GM10266 (cell line): ENCODE measurements at regions not wholly inside any gene's neighbourhood (a gene's known extent, or its start where the extent isn't known, plus 50 kb on each side); places are given as distances from the start of the nearest gene placed in this dataset.

ENCODE experiments used
- DNase-seq: peaks from one replicate; pipeline ENCODE4 v3.0.0; 2012; ENCODE audit errors: extremely low spot score
- TF ChIP-seq, protein P1 (sequence below): IDR thresholded peaks from 2 replicates; pipeline ENCODE4 v1.5.1; 2012; ENCODE audit warnings: mild to moderate bottlenecking, low read depth; ENCODE audit not compliant: control insufficient read depth, insufficient read depth; ENCODE audit errors: missing control alignments

GRCh38 chr4:124282301-124282898 lies 430.1 kb downstream of the ANKRD50 start:
- TF ChIP-seq, protein P1, sequence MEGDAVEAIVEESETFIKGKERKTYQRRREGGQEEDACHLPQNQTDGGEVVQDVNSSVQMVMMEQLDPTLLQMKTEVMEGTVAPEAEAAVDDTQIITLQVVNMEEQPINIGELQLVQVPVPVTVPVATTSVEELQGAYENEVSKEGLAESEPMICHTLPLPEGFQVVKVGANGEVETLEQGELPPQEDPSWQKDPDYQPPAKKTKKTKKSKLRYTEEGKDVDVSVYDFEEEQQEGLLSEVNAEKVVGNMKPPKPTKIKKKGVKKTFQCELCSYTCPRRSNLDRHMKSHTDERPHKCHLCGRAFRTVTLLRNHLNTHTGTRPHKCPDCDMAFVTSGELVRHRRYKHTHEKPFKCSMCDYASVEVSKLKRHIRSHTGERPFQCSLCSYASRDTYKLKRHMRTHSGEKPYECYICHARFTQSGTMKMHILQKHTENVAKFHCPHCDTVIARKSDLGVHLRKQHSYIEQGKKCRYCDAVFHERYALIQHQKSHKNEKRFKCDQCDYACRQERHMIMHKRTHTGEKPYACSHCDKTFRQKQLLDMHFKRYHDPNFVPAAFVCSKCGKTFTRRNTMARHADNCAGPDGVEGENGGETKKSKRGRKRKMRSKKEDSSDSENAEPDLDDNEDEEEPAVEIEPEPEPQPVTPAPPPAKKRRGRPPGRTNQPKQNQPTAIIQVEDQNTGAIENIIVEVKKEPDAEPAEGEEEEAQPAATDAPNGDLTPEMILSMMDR, result no peak
- DNase-seq, result no peak

GRCh38 chr4:124288706-124289486 lies 423.6 kb downstream of the ANKRD50 start:
- no peak for DNase-seq
- TF ChIP-seq, protein P1, result no peak

GRCh38 chr4:124290678-124291077 lies 421.9 kb downstream of the ANKRD50 start:
- TF ChIP-seq, protein P1, result no peak
- DNase-seq, result no peak

GRCh38 chr4:124295413-124295812 lies 417.1 kb downstream of the ANKRD50 start:
- no peak for DNase-seq
- TF ChIP-seq, protein P1, result no peak

DNA sequence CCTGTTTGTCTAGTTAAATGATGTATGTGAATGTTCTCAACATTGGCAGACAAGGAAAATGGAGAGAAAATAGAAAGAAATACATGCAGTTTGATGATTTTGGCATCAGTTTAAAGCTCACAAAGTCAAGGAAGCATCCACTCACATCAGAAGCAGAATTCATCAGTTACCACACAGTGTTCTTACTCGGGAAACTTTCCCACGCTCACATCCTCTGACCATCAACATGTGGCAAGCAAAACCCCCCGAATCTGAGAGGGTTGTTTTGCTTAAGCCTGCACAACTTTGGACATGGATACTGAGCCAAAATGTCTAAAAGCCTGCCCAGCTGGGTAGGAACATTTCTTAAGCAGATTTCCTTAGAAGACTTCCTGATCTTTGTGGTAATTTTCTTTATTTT lies 407.6 kb downstream of the ANKRD50 start:
- TF ChIP-seq, protein P1, result no peak
- no peak for DNase-seq

- TF ChIP-seq, protein P1, result no peak
- no peak for DNase-seq
Measured at GRCh38 chr4:124306352-124306751, 406.2 kb downstream of the ANKRD50 start.

- TF ChIP-seq, protein P1, result no peak
- no peak for DNase-seq
Measured at GRCh38 chr4:124307143-124307542, 405.4 kb downstream of the ANKRD50 start.
